Medulla oblongata (tissue), 1 donor: ENCODE measurements at regions not wholly inside any gene's neighbourhood (a gene's known extent, or its start where the extent isn't known, plus 50 kb on each side); places are given as distances from the start of the nearest gene placed in this dataset.
"Not testable (repeated sequence)": the region's sequence is repeated elsewhere in the genome, so short reads cannot be mapped to it uniquely, and the experiment has no call there.

Source experiments
- DNase-seq: peaks from one replicate; pipeline ENCODE4 v3.0.0-alpha.2; 2015; ENCODE audit errors: extremely low spot score

DNA sequence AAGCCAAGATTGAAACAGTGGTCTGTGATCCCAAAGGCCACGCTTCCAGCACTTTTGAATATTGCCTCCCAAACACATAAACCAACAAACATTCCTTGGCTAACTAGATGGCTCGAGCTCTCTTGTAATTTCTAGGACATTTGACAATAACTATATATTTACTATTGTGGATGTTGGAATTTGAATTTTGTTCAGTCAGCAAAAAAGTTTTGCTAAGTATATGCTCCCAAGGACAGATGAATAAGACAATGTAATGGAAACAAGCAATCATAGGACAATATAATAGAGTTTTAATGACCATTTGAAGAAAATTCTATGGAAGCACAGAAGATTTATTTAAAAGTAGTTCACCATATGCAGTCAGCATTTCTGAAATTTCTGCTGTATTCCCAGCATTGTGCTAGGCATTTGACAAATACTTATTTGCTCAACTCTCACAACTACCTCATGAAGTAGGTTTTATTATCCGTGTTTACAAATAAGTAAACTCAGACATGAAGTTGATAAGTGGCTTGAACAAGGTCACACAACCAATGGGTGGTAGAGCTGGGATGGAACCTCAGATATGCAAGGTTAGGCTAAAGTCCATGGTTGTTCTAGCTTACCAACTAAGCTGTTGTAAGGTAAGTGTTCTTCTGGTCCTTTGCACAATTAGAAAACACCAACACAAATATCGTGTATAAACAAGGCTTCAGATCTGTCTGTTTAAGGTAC, 205.1 kb downstream of the NUFIP1 start:
- no peak for DNase-seq

DNA sequence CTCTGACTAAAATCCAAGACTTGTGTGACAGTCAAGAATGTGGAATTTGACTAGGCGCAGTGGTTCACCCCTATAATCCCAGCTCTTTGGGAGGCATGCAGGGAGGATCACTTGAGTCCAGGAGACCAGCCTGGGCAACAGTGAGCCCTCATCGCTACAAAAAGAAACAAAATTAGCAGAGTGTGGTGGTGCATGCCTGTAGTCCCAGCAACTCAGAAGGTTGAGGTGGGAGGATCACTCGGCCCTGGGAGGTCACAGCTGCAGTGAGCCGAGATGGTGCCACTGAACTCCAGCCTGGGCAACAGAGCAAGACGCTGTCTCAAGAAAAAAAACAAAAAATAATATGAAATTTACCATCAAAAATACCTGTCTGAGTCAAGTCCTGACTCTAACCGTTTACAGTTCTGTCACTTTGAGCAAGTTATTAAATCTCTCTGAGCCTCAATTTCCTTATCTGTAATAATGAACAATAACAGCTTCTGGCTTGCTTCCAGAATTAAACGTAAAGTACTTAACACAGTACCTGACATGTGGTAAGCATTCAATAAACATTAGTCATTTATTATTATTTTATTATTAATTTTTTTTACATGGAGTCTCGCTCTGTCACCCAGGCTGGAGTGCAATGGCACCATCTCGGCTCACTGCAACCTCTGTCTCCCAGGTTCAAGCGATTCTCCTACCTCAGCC, 204.6 kb upstream of the TSC22D1 start:
- DNase-seq: no peak

DNA sequence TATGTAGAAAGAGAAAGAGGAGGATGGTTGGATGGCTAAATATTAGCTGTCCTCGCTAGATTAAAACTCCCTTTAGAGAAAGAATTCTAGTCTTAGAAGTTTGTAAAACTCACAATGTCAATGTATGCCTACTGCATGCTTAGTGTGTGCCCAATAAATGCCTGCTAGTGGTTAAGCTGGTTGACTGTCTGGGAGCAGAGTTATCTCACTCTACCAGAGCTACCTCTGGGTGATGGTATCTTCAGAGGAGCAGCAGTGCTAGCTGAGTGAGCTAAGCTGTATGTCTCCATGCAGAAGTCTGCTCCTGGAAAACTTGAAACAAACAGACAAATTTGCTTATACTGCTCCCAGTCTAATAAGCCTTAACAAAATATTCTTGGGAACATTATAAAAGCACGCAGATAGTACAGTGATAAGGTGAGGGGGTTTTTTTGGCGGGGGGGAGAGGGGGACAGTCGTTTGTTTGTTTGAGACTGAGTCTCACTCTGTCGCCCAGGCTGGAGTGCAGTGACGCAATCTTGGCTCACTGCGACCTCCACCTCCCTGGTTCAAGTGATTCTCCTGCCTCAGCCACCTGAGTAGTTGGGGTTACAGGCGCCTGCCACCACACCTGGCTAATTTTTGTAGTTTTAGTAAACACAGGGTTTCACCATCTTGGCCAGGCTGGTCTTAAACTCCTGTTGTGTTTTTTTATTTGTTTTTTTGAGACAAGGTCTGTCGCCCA, 202.8 kb upstream of the TSC22D1 start:
- no peak for DNase-seq

DNA sequence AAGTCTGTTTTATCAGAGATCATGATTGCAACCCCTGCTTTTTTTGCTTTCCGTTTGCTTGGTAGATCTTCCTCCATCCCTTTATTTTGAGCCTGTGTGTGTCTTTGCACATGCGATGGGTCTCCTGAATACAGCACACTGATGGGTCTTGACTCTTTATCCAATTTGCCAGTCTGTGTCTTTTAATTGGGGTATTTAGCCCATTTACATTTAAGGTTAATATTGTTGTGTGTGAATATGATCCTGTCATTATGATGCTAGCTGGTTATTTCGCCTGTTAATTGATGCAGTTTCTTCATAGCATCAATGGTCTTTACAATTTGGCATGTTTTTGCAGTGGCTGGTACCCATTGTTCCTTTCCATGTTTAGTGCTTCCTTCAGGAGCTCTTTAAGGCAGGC, 199.2 kb upstream of the TSC22D1 start:
- not testable (repeated sequence) for DNase-seq

DNA sequence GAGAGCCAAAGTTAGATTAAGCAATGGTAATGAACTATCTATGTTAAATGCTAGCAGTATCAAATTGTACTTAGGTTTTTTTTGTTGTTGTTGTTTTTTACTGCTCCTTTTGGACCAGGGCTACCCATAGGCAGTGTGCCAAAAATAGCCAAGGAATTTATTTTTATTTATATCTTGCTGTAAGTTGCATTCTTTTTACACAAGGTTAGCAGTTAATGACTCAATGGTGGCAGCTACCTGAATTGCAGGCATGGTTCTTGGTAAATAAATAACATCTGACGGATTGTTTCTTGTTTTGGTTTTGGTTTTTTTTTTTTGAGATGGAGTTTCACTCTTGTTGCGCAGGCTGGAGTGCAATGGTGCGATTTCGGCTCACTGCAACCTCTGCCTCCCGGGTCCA, 194.8 kb upstream of the TSC22D1 start:
- no peak for DNase-seq

DNA sequence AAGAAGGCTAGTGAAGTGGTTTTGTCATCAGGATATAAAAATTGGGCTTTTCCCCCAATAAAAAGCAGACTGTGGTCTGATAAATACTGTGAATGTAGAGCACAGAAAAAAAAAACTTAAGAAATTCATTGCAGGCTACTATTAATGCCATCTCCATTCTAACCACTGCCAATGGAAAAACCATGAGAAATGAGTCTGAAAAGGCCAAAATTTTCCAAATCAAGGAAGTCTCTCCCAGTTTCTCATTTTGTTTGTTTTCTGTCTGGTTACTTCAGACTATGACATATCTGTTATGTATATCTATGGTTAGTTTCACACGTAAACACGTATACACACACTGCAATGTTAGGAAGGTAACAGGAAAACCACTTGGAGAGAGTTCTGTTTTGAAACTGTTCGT, 193.6 kb upstream of the TSC22D1 start:
- no peak for DNase-seq

DNA sequence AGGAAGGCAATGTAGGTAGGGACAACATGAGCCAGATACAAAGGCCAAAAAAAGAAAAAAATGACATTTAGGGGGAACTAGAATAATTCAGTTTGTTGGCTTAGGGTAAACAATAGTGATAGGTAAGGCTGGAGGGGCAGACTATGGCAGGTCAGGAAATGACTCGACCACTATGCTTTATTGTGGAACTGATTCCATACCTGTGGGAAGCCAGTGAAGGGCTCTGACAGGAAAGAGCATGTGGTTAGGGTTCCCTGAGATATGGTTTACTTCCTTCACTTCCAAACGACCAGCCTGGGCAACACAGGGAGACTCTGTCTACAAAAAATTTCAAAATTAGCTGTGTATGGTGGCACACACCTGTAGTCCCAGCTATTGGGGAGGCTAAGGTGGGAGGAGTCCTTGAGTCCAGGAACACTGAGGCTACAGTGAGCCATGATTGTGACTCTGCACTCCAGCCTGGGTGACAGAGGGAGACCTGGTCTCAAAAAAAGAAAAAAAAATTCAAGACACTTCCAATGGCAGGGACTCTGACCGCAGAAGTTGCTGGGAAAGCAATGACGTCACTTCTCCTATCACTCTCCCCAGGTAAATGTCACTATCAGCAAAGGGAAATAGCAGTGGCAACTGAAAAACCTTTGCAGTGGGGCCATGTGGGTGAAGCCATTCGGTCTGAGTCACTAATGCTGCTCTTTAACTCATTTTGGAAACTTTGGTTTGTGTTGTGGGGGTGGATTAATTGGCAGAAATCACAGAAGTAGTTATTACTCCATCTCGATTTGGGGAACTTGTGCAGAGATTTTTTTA, 192.8 kb upstream of the TSC22D1 start:
- no peak for DNase-seq

DNA sequence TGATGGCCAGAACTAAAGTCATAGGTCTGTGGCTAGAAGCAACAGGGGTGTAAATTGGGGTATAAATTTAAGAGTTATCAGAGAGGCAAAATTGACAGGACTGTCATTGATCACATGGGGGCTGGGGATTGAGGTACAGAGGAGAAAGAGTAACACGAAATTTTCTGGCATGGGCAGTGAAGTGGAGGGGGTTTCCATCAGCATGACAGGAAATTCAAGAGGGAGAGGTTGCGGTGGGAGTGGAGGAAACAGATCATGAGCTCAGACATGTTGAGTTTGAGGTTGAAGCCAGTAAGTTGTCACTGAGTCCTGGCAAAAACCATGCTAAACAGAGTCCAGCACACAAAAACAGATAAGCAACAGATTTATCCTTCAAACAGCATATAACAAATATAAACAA, 192.1 kb upstream of the TSC22D1 start:
- no peak for DNase-seq

DNA sequence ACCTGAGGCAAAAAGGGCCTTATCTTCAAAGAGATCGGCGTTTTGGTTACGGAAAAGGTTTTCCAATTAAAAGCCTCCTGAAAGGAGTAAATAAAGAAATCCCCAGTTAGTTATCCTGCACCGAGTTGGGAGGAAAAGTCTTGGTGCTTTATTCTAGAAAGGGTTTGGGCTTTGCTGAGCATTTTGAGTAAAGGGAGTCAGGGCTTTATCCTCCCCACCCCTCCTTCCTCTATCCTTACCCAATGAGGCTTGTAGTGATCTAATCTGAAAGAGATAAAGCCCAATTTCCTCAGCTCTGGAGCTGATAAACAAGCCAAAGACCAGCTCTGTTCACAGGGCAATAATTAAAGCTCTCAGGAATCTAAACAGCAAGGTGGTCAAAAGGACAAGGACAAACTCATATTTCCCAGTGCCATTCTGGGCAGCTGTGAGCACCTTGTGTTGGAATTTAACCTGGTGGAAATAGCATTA, 188.9 kb upstream of the TSC22D1 start:
- DNase-seq: no peak

DNA sequence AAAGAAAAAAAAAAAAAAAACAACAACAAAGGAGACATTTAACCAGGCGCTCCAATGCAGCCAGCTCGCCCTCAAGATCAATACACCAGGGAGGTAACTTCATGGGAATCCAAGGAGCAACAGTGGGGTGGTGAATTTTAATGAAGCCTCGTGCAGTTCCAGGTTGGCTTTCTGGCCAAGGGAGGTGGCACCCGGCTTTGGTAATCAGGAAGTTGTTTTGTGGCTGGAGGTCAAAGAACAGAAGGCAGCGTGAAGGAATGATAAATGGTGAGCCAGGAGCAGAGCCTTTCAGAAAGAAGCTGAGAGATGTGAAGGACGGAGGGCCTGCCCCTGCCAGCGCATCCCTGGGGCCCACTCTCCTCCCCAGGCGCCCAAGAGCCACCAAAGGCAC, 188.2 kb upstream of the TSC22D1 start:
- DNase-seq: no peak

DNA sequence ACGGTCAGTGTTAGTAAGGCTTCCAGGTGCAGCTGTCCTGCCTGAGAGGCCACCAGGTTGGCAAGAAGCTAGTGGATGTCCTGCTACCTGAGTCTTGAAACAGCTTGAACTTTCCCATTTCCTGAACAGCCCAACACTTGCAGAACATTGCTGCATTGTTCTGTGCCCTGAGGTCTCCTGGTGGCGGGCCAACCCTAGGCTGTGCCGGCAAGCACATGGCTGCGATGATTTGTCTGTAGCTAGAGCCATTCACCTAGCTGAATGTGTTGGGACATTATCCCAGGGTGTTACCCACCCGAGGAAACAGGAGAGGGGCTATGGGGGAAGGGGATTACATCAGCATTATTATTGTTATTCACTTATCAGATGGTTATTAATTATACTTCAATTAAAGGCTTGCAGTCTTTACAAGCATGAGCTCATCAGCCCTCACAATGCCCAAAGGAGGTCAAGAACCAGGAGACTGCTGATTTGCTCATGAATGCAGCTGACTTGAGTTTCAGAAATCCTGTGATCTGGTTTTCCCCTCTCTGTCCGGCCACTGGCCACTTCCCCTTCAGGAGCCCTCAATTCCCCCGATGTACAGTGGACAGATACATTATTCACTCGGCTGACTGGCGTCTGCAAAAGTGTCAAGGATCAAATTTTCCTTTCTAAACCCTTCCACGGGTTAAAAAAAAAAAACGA, 187.6 kb upstream of the TSC22D1 start:
- peak; percentile 48 for DNase-seq

DNA sequence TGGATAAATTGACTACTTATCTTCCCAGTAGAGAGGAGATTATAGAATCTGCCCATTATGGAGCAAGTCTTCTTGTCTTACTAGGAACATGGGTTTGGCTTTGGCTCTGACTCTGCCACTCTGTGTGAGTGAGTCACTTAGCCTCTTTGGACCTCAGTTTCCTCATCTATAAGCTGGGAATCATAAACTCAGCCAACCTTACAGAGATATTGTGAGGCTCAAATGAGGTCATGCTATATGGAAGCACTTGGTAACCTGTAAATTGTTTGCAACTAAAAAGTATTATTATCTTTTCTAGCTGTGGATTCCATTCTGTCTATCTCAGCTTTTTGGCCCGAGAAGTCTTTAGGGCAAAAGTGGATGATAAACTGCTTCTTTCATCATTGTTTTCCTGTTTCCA, 186.8 kb upstream of the TSC22D1 start:
- DNase-seq: no peak

DNA sequence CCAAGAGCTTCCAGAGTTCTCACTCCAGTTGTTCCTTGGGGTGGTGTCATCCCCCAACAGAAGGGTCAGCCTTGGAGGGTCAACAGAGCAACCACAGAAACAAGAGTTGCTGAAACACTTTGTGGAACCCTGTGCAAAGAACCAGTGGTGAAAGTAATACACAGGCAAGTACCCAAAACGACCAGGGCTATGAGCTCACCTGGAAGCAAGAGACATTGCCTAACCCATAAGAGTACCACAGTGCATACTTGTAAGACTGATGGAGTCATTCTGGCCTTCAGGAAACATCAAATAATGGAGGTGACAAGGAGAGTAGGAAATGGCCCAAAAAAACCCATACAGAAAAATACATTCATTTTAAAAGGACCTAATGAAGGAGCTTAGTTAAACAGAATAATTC, 184.3 kb upstream of the TSC22D1 start:
- no peak for DNase-seq

DNA sequence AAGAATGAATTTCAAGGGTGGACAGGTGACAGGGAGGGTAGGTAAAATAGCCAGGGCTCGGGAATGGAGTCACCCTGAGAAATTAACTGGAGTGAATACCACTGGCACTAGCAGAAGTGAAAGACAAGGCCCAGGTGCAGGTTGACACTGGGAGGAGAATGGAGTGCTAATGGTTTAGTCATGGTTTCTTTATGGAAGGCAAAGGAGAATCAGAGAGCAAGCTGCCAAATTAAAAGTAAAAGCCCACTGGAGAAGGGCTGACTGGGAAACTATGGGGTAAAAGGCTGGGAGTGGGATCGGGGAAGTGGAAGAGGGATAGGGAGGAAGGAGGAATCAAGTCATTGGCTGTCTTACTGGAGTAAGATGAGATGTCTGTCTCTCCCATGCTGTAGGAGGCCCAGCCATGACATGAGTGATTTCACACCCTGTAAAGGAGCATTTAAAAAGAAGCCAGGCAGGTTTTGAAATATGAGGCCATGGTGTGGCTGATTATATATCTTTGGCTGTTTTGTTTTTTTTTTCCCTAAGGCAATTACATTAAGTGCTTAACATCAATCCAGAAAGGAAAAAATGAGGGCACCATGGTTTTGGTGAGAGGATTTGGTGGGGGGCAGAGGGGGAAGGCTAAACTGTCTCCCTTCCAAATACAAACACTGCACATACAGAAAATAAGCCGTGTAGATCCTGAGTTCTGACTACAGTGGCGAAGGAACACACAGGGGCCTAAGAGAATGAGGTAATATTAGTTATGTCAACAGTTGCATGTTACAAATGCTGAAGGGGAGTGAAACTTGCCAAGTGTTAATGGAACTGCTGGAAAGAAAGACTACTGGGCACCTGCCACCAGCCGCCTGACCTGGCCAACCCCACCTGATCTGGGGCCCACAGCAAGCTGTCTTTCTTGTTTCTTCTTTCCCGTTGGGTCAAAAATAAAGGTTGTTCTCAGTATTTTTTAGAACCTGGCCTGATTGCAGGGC, 183.5 kb upstream of the TSC22D1 start:
- DNase-seq: no peak

DNA sequence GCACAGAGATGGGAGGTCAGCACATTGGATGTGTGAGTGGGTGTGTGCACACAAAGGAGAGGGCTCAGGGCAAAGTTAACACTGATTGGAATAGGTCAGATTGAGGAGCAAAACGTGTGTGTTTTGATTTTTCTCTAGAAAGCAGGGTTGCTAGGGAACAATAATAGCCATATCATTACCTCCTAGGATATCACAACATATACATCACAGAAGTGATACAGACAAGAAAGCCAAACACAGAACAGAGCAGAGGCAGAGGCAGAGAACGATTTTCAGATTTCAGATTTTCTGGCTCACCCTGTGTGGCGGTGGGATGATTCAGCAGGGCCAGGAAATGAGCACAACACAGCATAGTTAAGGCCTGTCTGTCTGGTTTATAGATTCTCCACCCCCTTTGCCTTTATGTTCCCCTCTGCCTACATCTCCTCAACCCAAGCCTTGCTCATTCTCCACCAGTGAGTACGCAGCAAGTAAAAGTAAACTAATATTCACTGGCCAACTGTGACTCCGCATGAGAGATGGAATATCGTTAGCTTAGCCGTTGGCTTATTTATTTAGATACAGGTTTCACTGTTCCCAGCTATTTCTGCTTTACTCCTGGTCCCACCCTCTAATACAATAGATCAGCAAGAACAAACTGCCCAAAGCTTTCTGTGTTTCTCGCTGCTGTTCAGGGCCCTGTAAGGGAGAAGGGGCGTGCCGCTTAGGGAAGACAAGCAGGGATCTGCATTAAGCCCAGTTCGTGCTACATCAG, 182.7 kb upstream of the TSC22D1 start:
- no peak for DNase-seq

DNA sequence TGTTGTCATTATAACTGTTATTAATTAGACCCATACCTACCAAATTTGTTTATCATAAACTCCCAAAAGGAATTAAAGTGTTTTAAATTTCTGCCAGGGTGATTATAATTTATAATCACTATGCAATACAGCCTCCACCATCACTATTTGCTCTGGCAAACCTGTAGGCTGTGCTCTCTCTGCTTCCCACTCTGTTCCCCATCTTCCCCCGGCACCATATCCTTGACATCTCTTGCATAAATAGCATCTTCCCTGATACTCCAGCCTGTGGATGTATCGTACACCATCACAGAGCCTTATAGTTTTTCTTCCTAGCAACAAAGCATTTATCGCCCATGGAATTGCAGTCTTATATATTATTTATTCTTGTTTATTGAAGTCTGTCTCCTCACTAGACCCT, 181.5 kb upstream of the TSC22D1 start:
- no peak for DNase-seq

DNA sequence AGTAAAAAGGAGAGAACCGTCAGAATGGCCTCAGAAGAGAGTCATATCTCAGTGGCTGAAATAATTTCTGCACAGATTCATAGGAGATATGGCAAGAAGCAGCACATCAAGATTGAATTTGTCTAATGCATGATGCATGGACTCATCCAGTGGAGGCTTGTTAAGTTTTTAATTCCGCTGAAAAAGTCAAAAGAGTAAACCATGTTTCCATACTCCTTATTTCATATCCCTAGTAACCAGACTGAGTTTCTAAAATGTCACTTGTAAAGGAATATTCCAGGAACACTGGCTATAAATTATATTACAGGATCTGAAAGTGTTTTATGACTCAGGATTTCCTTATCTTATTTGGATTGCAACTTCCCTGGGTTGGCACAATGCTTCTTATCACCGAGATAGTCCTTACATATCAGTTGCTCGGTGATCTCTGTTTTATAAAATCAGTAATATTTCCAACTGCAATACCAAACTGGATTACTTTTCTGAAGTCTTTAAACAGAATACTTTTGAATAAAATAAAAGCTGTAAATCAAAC, 180.2 kb upstream of the TSC22D1 start:
- DNase-seq: no peak

DNA sequence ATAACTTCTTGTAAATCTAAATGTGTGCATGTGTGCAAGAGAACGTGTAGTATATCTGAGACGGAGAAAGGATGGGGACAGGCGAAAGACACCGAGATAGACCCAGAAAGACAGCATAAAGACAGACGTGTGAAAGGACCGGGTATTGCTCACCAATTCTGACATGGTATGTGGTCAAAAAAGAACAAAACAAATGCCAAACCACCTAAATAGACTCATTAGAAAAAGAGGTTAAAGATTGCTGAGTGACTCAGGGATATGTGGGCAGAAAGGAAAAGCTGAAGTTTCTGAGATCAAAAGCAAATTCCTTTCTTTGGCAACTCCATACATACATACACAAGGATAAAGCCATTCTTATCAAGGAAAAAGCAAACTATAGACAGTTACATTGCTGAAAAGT, 179.7 kb upstream of the TSC22D1 start:
- DNase-seq: no peak

DNA sequence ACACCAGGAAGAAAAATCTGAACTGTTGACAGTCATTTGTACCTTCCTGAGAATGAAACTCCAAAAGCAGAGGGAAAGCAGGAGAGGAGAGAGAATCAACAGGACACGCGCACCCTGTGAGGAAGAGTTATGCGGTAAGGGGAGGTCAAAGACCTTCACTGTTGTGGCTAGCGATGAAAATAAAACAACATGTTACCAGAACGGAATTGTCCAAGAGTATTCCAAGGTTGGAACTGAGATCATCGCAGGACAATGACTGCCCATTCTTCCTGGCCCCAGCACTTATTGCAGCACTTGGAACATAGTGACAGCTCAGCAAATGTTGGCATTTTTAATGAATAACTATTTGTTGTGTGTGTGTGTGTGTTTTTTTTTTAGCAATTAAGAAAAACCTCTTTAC, 176.0 kb upstream of the TSC22D1 start:
- DNase-seq: no peak
